BLaER1 treated with 17β-estradiol and CSF1 and Interleukin-3, amounts not matched to agents 10 nM and 100 nM (cell line): ENCODE measurements at regions not wholly inside any gene's neighbourhood (a gene's known extent, or its start where the extent isn't known, plus 50 kb on each side); places are given as distances from the start of the nearest gene placed in this dataset.
A peak's percentile ranks its signal among the peaks of the same experiment; 100 is the strongest.

ENCODE experiments used
- H3K27ac ChIP-seq, 11 experiments: shearing (Covaris generic); formaldehyde crosslinking; 2 replicates each; pipeline ENCODE4 v1.8.1; 2022
- H3K27me3 ChIP-seq, 11 experiments: shearing (Covaris generic); formaldehyde crosslinking; 2 replicates each; pipeline ENCODE4 v1.8.1; 2022
- H3K36me3 ChIP-seq, 11 experiments: shearing (Covaris generic); formaldehyde crosslinking; 2 replicates each; pipeline ENCODE4 v1.8.1; 2022
- H3K4me1 ChIP-seq, 10 experiments: shearing (Covaris generic); formaldehyde crosslinking; 2 replicates each; pipeline ENCODE4 v1.8.1; 2022
- H3K4me2 ChIP-seq, 11 experiments: shearing (Covaris generic); formaldehyde crosslinking; 2 replicates each; pipeline ENCODE4 v1.8.1; 2022
- H3K4me3 ChIP-seq, 10 experiments: shearing (Covaris generic); formaldehyde crosslinking; 2 replicates each; pipeline ENCODE4 v1.8.1; 2022
- H3K9ac ChIP-seq, 11 experiments: shearing (Covaris generic); formaldehyde crosslinking; 2 replicates each; pipeline ENCODE4 v1.8.1; 2022
- H3K9me3 ChIP-seq, 11 experiments: shearing (Covaris generic); formaldehyde crosslinking; replicated peaks in 1 of 11; 2 replicates each; pipeline ENCODE4 v1.8.1; 2022
- H4K20me1 ChIP-seq, 11 experiments: shearing (Covaris generic); formaldehyde crosslinking; 2 replicates each; pipeline ENCODE4 v1.8.1; 2022
- Cebpa-rat ChIP-seq, 11 experiments: shearing (Covaris generic); IDR thresholded peaks; 2 replicates each; pipeline ENCODE4 v1.8.1; 2022

- Histone ChIP-seq H4K20me1 (no peaks in the 10 kb centered on the region), H3K9ac (no peak overlapping the region), H3K27ac (no peak overlapping the region), H3K4me2 (peak overlapping the region in 3 of 11 experiments; percentile 4 to 32 (median 27); a peak in 4 of 22 replicates), H3K27me3 (no peaks in the 10 kb centered on the region), H3K4me3 (no peak overlapping the region), H3K4me1 (peaks cover 0 to 11% (median 0%) of the 10 kb centered on the region in 10 experiments; a peak in 6 of 20 replicates), H3K9me3 (peaks cover 85 to 98% (median 95%) of the 10 kb centered on the region in 11 experiments), H3K36me3 (peaks cover 0 to 17% (median 0%) of the 10 kb centered on the region in 11 experiments; a peak in 5 of 22 replicates)
- TF ChIP-seq Cebpa-rat (IDR thresholded peaks at IDR 0.05): no peak
These were observed 605.6 kb downstream of the MTRR start for GRCh38 chr5:8474569-8474930.

DNA sequence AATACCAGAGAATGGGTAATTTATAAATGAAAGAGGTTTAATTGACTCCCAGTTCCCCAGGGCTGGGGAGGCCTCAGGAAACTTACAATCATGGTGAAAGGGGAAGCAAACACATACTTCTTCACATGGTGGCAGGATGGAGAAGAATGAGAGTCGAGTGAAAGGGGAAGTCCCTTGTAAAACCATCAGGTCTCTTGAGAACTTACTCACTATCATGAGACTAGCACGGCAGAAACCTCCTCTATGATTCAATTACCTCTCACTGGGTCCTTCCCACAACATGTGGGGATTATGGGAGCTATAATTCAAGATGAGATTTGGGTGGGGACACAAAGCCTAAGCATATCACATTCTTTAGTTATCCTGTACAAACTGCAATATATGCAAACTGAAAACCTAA is 609.4 kb downstream of the MTRR start:
- no peaks in the 10 kb centered on the region for H3K27me3 ChIP-seq

GRCh38 chr5:8481007-8481406 is 612.1 kb downstream of the MTRR start:
- Histone ChIP-seq H4K20me1 (no peaks in the 10 kb centered on the region), H3K27ac (no peak overlapping the region), H3K36me3 (no peaks in the 10 kb centered on the region), H3K9me3 (peaks cover 42 to 64% (median 55%) of the 10 kb centered on the region in 11 experiments), H3K27me3 (no peaks in the 10 kb centered on the region), H3K4me3 (no peak overlapping the region), H3K4me1 (no peaks in the 10 kb centered on the region), H3K4me2 (no peak overlapping the region), H3K9ac (no peak overlapping the region)
- no peak for TF ChIP-seq Cebpa-rat (IDR thresholded peaks at IDR 0.05)

More for the DNA sequence above, 609.4 kb downstream of the MTRR start:
- Histone ChIP-seq H3K27ac (no peak overlapping the region), H3K4me1 (peaks cover 0 to 11% (median 0%) of the 10 kb centered on the region in 10 experiments; a peak in 6 of 20 replicates), H3K4me2 (no peak overlapping the region), H3K9ac (no peak overlapping the region), H4K20me1 (no peaks in the 10 kb centered on the region), H3K4me3 (no peak overlapping the region), H3K36me3 (no peaks in the 10 kb centered on the region), H3K9me3 (peaks cover 67 to 91% (median 79%) of the 10 kb centered on the region in 11 experiments)
- TF ChIP-seq Cebpa-rat (IDR thresholded peaks at IDR 0.05): no peak

DNA sequence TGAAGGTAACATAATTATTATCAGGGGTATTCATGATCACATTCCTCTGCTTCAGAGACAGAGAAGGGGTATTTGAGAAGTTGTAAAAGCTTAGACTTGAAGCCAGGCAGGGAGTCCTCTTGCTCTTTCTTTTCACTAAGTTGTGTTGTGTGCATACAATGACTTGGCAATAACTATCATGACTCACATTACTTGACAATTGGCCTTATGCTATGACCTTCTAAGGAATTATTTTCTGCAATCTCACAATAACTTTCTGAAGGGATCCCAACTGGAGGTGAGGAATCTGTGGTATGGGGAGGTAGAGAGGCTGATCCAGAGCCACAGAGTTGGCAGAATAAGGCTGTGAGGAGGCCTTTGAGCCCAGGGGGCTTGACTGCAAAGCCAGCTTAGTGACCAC is 622.3 kb downstream of the MTRR start:
- no peak for TF ChIP-seq Cebpa-rat (IDR thresholded peaks at IDR 0.05)
- Histone ChIP-seq H3K9ac (no peak overlapping the region), H3K36me3 (0 out of 22 replicates have a peak, but pooled peaks cover 0 to 3% (median 0%) of the 10 kb centered on the region in 11 experiments), H3K4me2 (no peak overlapping the region), H3K27me3 (no peaks in the 10 kb centered on the region), H3K4me3 (no peak overlapping the region), H4K20me1 (no peaks in the 10 kb centered on the region), H3K27ac (no peak overlapping the region; a peak in 1 of 22 replicates), H3K4me1 (peaks cover 0 to 14% (median 7%) of the 10 kb centered on the region in 10 experiments; a peak in 8 of 20 replicates), H3K9me3 (peaks cover 36 to 50% (median 42%) of the 10 kb centered on the region in 11 experiments)

GRCh38 chr5:8493176-8493575 is 624.2 kb downstream of the MTRR start:
- Histone ChIP-seq H3K27me3 (no peaks in the 10 kb centered on the region), H3K4me3 (no peak overlapping the region), H3K9ac (no peak overlapping the region), H3K4me2 (peak overlapping the region in 9 of 11 experiments; percentile 3 to 39 (median 13); a peak in 14 of 22 replicates), H3K4me1 (peaks cover 0 to 14% (median 7%) of the 10 kb centered on the region in 10 experiments; a peak in 8 of 20 replicates), H4K20me1 (no peaks in the 10 kb centered on the region), H3K36me3 (0 out of 22 replicates have a peak, but pooled peaks cover 0 to 4% (median 0%) of the 10 kb centered on the region in 11 experiments), H3K9me3 (peaks cover 49 to 63% (median 55%) of the 10 kb centered on the region in 11 experiments), H3K27ac (peak overlapping the region in 6 of 11 experiments; percentile 15 to 62 (median 49); a peak in 10 of 22 replicates)
- TF ChIP-seq Cebpa-rat (IDR thresholded peaks at IDR 0.05): no peak

GRCh38 chr5:8500426-8500825 is 631.5 kb downstream of the MTRR start:
- H3K27ac ChIP-seq: no peak overlapping the region
- H3K36me3 ChIP-seq: peaks cover 0 to 15% (median 4%) of the 10 kb centered on the region in 11 experiments; a peak in 3 of 22 replicates
- H3K27me3 ChIP-seq: no peaks in the 10 kb centered on the region
- no peak overlapping the region for H3K4me2 ChIP-seq
- peaks cover 0 to 38% (median 18%) of the 10 kb centered on the region in 10 experiments; a peak in 17 of 20 replicates for H3K4me1 ChIP-seq
- H3K9me3 ChIP-seq: peaks cover 62 to 87% (median 80%) of the 10 kb centered on the region in 11 experiments
- H3K4me3 ChIP-seq: no peak overlapping the region
- no peaks in the 10 kb centered on the region for H4K20me1 ChIP-seq
- no peak for TF ChIP-seq Cebpa-rat (IDR thresholded peaks at IDR 0.05)
- H3K9ac ChIP-seq: no peak overlapping the region

- peak in 1 of 11 experiments; percentile 8; a peak in 1 of 22 replicates for TF ChIP-seq Cebpa-rat (IDR thresholded peaks at IDR 0.05)
- Histone ChIP-seq H3K9ac (peak overlapping the region in 1 of 11 experiments; percentile 18; a peak in 2 of 22 replicates), H3K36me3 (peaks cover 0 to 15% (median 3%) of the 10 kb centered on the region in 11 experiments; a peak in 3 of 22 replicates), H3K4me2 (peak overlapping the region in 9 of 11 experiments; percentile 20 to 81 (median 74); a peak in 17 of 22 replicates), H3K9me3 (peaks cover 37 to 67% (median 48%) of the 10 kb centered on the region in 11 experiments), H3K27me3 (no peaks in the 10 kb centered on the region), H3K4me3 (peak overlapping the region in 2 of 10 experiments; percentile 4 to 13; a peak in 2 of 20 replicates), H4K20me1 (no peaks in the 10 kb centered on the region), H3K27ac (peak overlapping the region in 6 of 11 experiments; percentile 42 to 68 (median 54); a peak in 11 of 22 replicates), H3K4me1 (peaks cover 0 to 58% (median 24%) of the 10 kb centered on the region in 10 experiments; a peak in 17 of 20 replicates)
These were observed 636.2 kb downstream of the MTRR start for GRCh38 chr5:8505196-8505595.

DNA sequence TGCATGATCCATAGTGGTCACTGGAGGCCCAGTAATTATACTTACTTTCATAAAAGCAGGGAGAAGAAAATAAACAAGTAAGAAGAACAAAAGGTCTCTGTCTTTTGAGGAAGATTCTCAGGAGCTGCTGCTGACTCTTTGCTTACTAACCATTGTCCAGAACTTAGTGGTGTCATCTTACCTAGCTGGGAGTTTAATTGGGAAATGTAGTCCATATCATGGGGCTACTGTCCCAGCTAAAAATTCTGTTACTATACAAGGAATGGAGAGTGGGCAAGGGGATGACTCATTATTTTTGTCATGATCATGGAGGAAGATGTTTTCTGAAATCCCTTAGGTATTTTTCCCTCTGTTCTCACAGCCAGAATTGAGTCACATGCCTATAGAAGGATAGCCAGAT is 639.3 kb downstream of the MTRR start:
- H3K27me3 ChIP-seq: no peaks in the 10 kb centered on the region
- TF ChIP-seq Cebpa-rat (IDR thresholded peaks at IDR 0.05): no peak
- no peak overlapping the region for H3K4me3 ChIP-seq
- H3K27ac ChIP-seq: no peak overlapping the region
- H3K4me2 ChIP-seq: peak overlapping the region in 1 of 11 experiments; percentile 4; a peak in 1 of 22 replicates
- peaks cover 44 to 66% (median 52%) of the 10 kb centered on the region in 11 experiments for H3K9me3 ChIP-seq
- no peak overlapping the region for H3K9ac ChIP-seq
- H3K4me1 ChIP-seq: peaks cover 0 to 43% (median 24%) of the 10 kb centered on the region in 10 experiments; a peak in 17 of 20 replicates
- no peaks in the 10 kb centered on the region for H4K20me1 ChIP-seq
- H3K36me3 ChIP-seq: peaks cover 0 to 5% (median 0%) of the 10 kb centered on the region in 11 experiments; a peak in 3 of 22 replicates

DNA sequence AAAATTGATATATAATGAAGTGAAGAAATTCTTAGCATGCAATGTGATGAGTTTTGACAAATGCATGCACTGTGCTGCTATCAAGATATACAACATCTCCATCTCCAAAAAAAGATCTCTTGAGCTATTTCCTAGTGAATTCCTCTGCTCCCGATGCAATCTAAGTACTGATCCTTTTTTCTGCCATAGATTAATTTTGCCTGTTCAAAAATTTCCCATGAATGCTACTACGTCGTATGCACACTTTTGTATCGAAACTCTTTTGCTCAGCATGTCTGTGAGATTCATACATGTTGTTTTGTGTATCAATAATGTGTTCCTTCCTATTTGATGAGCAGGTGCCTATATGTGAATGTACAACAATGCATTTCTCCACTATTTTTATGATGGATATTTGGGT is 647.4 kb downstream of the MTRR start:
- Histone ChIP-seq H3K27me3 (no peaks in the 10 kb centered on the region), H3K27ac (no peak overlapping the region), H3K9me3 (peaks cover 42 to 59% (median 51%) of the 10 kb centered on the region in 11 experiments), H3K4me3 (no peak overlapping the region), H4K20me1 (no peaks in the 10 kb centered on the region), H3K4me1 (peaks cover 0 to 9% (median 0%) of the 10 kb centered on the region in 10 experiments; a peak in 4 of 20 replicates), H3K9ac (no peak overlapping the region), H3K36me3 (no peaks in the 10 kb centered on the region), H3K4me2 (no peak overlapping the region)
- no peak for TF ChIP-seq Cebpa-rat (IDR thresholded peaks at IDR 0.05)
